BLaER1 (cell line): ENCODE measurements at regions not wholly inside any gene's neighbourhood (a gene's known extent, or its start where the extent isn't known, plus 50 kb on each side); places are given as distances from the start of the nearest gene placed in this dataset.

Experiments used
- H3K27ac ChIP-seq: shearing (Covaris generic); formaldehyde crosslinking; 2 replicates; pipeline ENCODE4 v1.8.1; 2022
- H3K27me3 ChIP-seq: shearing (Covaris generic); formaldehyde crosslinking; 2 replicates; pipeline ENCODE4 v1.8.1; 2022
- H3K36me3 ChIP-seq: shearing (Covaris generic); formaldehyde crosslinking; 2 replicates; pipeline ENCODE4 v1.8.1; 2022
- H3K4me1 ChIP-seq: shearing (Covaris generic); formaldehyde crosslinking; 2 replicates; pipeline ENCODE4 v1.8.1; 2022
- H3K4me2 ChIP-seq: shearing (Covaris generic); formaldehyde crosslinking; 2 replicates; pipeline ENCODE4 v1.8.1; 2022
- H3K4me3 ChIP-seq: shearing (Covaris generic); formaldehyde crosslinking; 2 replicates; pipeline ENCODE4 v1.8.1; 2022
- H3K9ac ChIP-seq: shearing (Covaris generic); formaldehyde crosslinking; 2 replicates; pipeline ENCODE4 v1.8.1; 2022
- H3K9me3 ChIP-seq: shearing (Covaris generic); formaldehyde crosslinking; 2 replicates; pipeline ENCODE4 v1.8.1; 2022
- H4K20me1 ChIP-seq: shearing (Covaris generic); formaldehyde crosslinking; 2 replicates; pipeline ENCODE4 v1.8.1; 2022
- Cebpa-rat ChIP-seq: shearing (Covaris generic); IDR thresholded peaks from 2 replicates; pipeline ENCODE4 v1.8.1; 2022

GRCh38 chr1:37305841-37306240, 168.5 kb upstream of the ZC3H12A start:
- Histone ChIP-seq H3K27me3 (no peaks in the 10 kb centered on the region), H4K20me1 (no peaks in the 10 kb centered on the region), H3K36me3 (no peaks in the 10 kb centered on the region), H3K27ac (no peak overlapping the region), H3K9ac (no peak overlapping the region), H3K9me3 (no peaks in the 10 kb centered on the region), H3K4me1 (no peaks in the 10 kb centered on the region), H3K4me2 (no peak overlapping the region), H3K4me3 (no peak overlapping the region)
- no peak for TF ChIP-seq Cebpa-rat

DNA sequence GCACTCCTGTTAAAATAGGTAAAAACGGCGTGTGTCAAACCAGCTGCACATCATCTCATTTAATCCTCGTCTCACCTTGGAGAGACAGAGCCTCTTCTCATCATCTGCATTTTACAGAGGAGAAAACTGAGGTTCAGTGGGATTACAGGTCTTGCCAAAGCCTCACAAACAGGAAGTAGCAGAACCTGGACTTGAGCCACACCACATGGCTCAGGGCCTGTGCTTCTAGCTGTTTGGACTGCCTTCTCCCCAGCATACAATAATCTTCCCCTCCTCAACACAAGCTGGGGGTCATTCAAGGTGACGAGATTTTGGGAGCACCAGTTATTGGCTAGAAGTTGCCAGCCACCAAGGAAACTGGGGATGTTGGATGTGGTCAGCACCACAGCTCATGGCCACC, 167.9 kb upstream of the ZC3H12A start:
- no peaks in the 10 kb centered on the region for H3K4me1 ChIP-seq
- H4K20me1 ChIP-seq: no peaks in the 10 kb centered on the region

GRCh38 chr1:37306871-37307270, 167.5 kb upstream of the ZC3H12A start:
- Histone ChIP-seq H3K9ac (no peak overlapping the region), H4K20me1 (no peaks in the 10 kb centered on the region), H3K36me3 (no peaks in the 10 kb centered on the region), H3K4me2 (no peak overlapping the region), H3K9me3 (no peaks in the 10 kb centered on the region), H3K27me3 (no peaks in the 10 kb centered on the region), H3K4me3 (no peak overlapping the region), H3K4me1 (no peaks in the 10 kb centered on the region), H3K27ac (no peak overlapping the region)
- TF ChIP-seq Cebpa-rat: no peak

More for the DNA sequence above, 167.9 kb upstream of the ZC3H12A start:
- no peaks in the 10 kb centered on the region for H3K27me3 ChIP-seq
- no peaks in the 10 kb centered on the region for H3K36me3 ChIP-seq
- no peaks in the 10 kb centered on the region for H3K9me3 ChIP-seq
- H3K27ac ChIP-seq: no peak overlapping the region
- TF ChIP-seq Cebpa-rat: no peak
- H3K4me3 ChIP-seq: no peak overlapping the region
- no peak overlapping the region for H3K9ac ChIP-seq
- no peak overlapping the region for H3K4me2 ChIP-seq

GRCh38 chr1:37308031-37308960, 166.1 kb upstream of the ZC3H12A start:
- no peak for TF ChIP-seq Cebpa-rat

GRCh38 chr1:37309574-37309973, 164.8 kb upstream of the ZC3H12A start:
- no peak overlapping the region for H3K27ac ChIP-seq
- no peak overlapping the region for H3K9ac ChIP-seq
- H3K27me3 ChIP-seq: no peaks in the 10 kb centered on the region
- no peaks in the 10 kb centered on the region for H3K9me3 ChIP-seq
- H3K4me1 ChIP-seq: no peaks in the 10 kb centered on the region
- no peak overlapping the region for H3K4me2 ChIP-seq
- no peaks in the 10 kb centered on the region for H4K20me1 ChIP-seq
- no peak for TF ChIP-seq Cebpa-rat
- H3K4me3 ChIP-seq: no peak overlapping the region
- no peaks in the 10 kb centered on the region for H3K36me3 ChIP-seq

More at GRCh38 chr1:37308031-37308960, 166.1 kb upstream of the ZC3H12A start:
- Histone ChIP-seq H3K9me3 (no peaks in the 10 kb centered on the region), H3K36me3 (no peaks in the 10 kb centered on the region), H3K4me1 (no peaks in the 10 kb centered on the region), H3K4me3 (no peak overlapping the region), H3K27ac (no peak overlapping the region), H3K4me2 (no peak overlapping the region), H4K20me1 (no peaks in the 10 kb centered on the region), H3K27me3 (no peaks in the 10 kb centered on the region), H3K9ac (no peak overlapping the region)

GRCh38 chr1:37310064-37310463, 164.3 kb upstream of the ZC3H12A start:
- Histone ChIP-seq H3K4me1 (no peaks in the 10 kb centered on the region), H3K9ac (no peak overlapping the region), H3K27me3 (no peaks in the 10 kb centered on the region), H3K27ac (no peak overlapping the region), H3K9me3 (no peaks in the 10 kb centered on the region), H3K4me2 (no peak overlapping the region), H4K20me1 (no peaks in the 10 kb centered on the region), H3K4me3 (no peak overlapping the region), H3K36me3 (no peaks in the 10 kb centered on the region)
- no peak for TF ChIP-seq Cebpa-rat

GRCh38 chr1:37315371-37315846, 159.0 kb upstream of the ZC3H12A start:
- peaks cover 9% of the 10 kb centered on the region; the same call in 1 of the 2 replicates for H3K27me3 ChIP-seq
- H3K9ac ChIP-seq: no peak overlapping the region
- H3K4me2 ChIP-seq: no peak overlapping the region
- no peaks in the 10 kb centered on the region for H3K4me1 ChIP-seq
- no peaks in the 10 kb centered on the region for H3K36me3 ChIP-seq
- no peak overlapping the region for H3K4me3 ChIP-seq
- H3K9me3 ChIP-seq: no peaks in the 10 kb centered on the region
- no peak overlapping the region for H3K27ac ChIP-seq
- TF ChIP-seq Cebpa-rat: no peak
- H4K20me1 ChIP-seq: no peaks in the 10 kb centered on the region

GRCh38 chr1:37317870-37318467, 156.4 kb upstream of the ZC3H12A start:
- no peaks in the 10 kb centered on the region for H4K20me1 ChIP-seq
- H3K4me1 ChIP-seq: no peaks in the 10 kb centered on the region
- no peak overlapping the region for H3K27ac ChIP-seq
- TF ChIP-seq Cebpa-rat: no peak
- no peak overlapping the region for H3K4me2 ChIP-seq
- peaks cover 9% of the 10 kb centered on the region; the same call in 1 of the 2 replicates for H3K27me3 ChIP-seq
- H3K36me3 ChIP-seq: no peaks in the 10 kb centered on the region
- no peaks in the 10 kb centered on the region for H3K9me3 ChIP-seq
- H3K4me3 ChIP-seq: no peak overlapping the region
- no peak overlapping the region for H3K9ac ChIP-seq

DNA sequence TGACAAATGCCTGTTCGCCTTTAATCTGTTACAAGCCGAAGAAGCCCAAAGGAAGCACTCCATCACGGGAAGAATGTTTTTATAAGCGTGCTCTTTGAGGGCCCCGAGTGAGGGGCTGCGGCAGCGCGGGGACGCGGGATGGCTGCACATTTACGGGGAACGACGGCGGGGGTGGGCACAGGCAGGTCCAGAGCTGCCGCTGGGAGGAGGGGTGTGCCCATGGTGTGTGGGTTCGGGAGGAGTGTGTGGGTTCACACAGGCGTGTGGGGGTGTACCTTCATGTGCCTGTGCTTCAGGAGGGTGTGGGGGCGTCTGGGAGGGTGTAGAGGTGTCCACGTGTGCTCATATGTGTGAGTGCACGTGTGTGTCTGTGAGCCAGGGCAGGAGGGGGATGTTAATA, 155.9 kb upstream of the ZC3H12A start:
- Histone ChIP-seq H3K4me3 (no peak overlapping the region), H3K4me2 (no peak overlapping the region), H4K20me1 (no peaks in the 10 kb centered on the region), H3K9me3 (no peaks in the 10 kb centered on the region), H3K27me3 (peaks cover 9% of the 10 kb centered on the region; the same call in 1 of the 2 replicates), H3K4me1 (no peaks in the 10 kb centered on the region), H3K9ac (no peak overlapping the region), H3K27ac (no peak overlapping the region), H3K36me3 (no peaks in the 10 kb centered on the region)
- no peak for TF ChIP-seq Cebpa-rat

GRCh38 chr1:37319284-37319683, 155.1 kb upstream of the ZC3H12A start:
- H3K27me3 ChIP-seq: peaks cover 9% of the 10 kb centered on the region; the same call in 1 of the 2 replicates
- H3K4me2 ChIP-seq: no peak overlapping the region
- no peaks in the 10 kb centered on the region for H3K9me3 ChIP-seq
- H3K36me3 ChIP-seq: no peaks in the 10 kb centered on the region
- no peak overlapping the region for H3K4me3 ChIP-seq
- H3K4me1 ChIP-seq: no peaks in the 10 kb centered on the region
- H3K9ac ChIP-seq: no peak overlapping the region
- no peak overlapping the region for H3K27ac ChIP-seq
- TF ChIP-seq Cebpa-rat: no peak
- H4K20me1 ChIP-seq: no peaks in the 10 kb centered on the region
